GM21381 (cell line): ENCODE measurements at regions not wholly inside any gene's neighbourhood (a gene's known extent, or its start where the extent isn't known, plus 50 kb on each side); places are given as distances from the start of the nearest gene placed in this dataset.
"Not testable (repeated sequence)": the region's sequence is repeated elsewhere in the genome, so short reads cannot be mapped to it uniquely, and the experiment has no call there.

Experiments
- ATAC-seq: cut with Tn5 transposase; IDR thresholded peaks from one replicate; pipeline ENCODE4 v1.9.1; 2021; ENCODE audit warnings: mild to moderate bottlenecking, moderate library complexity; ENCODE audit not compliant: unreplicated experiment

DNA sequence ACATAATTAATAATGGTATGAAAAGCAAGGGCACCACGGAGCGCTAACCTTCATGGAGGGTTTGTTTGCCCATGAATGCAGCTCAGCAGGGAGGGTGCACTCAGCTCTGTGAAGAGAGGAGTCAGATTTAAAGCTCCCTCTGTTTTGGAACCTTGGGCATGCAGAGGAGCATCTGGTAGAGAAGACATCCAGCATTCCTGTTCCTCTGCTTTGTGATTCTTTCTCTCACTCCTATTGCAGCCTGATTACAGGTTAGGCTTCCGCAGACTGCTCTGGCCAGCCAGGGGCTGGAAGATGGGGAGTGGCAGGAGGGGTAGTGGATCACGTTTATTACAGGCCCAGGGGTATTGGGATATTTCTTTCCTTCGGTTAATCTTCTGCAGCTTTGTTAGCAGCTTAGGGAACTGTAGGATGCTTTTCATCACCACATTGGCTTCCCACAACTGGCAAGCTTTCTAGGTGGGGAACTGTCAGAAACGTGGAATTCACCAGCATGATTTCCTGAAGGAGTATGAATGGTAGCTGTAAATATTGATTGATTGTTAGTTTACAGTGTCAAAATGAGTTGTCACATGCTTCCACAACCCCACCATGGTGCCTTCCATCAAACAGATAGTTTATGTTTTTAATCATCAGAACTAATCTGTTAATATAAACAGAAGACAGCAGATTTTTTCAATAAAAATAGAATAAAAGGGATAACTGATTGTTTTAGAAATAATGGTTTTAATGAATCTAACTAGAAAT lies 201.1 kb downstream of the VAPA start:
- no peak for ATAC-seq

DNA sequence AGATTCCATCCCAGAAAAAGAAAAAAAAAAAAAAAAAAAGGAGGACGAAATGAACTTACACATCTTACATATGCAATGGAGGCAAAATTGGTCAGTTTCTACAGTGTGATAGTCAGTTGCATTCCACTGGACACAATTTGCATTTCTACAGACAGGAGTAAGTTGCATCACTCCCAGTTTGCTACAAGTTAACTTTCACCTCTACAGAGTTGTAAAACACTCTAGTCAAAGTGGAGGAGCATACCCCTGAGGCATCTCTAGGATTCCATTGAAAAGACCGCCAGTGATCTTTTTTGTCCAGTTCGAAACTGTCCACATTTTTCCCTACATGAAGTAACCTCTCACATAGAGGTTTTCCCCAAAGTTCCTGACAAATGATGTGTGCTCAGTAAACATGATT lies 202.8 kb downstream of the VAPA start:
- no peak for ATAC-seq

DNA sequence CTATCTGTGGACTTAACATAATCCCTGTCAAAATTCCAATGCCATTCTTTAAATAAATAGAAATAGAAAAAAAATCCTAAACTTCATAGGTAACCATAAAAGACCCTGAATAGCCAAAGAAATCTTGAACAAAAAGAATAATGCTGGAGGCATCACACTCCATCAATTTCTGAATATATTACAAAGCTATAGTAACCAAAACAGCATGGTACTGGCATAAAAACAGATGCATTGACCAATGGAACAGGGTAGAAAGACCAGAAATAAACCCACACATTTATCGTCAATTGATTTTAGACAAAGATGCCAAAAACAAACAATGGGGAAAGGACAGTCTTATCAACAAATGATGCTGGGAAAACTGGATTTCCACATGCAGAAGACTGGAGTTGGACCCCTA lies 205.7 kb downstream of the VAPA start:
- ATAC-seq: no peak

DNA sequence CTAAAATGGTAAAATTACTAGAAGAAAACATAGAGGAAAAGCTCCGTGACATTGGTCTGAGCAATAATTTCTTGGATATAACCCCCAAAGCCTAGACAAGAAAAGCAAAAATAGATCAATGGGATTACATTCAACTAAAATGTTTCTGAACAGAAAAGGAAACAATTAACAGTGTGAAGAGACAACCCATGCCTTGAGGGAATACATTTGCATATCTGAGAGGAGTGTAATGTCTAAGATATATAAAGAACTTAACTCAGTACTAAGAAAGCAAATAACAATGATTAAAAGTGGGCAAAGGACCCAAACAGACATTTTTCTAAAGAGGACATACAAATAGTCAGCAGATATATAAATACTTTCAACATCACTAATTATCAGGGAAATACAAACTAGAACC lies 206.2 kb downstream of the VAPA start:
- no peak for ATAC-seq

DNA sequence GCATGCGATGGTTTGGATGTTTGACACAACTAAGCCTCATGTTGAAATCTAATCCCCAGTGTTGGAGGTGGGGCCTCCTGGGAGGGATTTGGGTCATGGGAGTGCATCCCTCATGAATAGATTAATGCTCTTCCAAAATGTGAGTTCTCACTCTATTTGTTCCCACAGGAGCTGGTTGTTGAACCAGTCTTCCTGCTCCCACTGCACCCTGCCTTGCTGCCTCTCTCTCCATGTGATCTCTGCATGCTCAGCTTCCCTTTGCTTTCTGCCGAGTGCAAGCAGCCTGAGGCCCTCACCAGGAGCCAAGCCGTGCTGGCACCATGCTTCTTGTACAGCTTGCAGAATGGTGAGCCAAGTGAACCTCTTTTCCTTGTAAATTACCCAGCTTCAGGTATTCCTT lies 206.8 kb downstream of the VAPA start:
- ATAC-seq: no peak

DNA sequence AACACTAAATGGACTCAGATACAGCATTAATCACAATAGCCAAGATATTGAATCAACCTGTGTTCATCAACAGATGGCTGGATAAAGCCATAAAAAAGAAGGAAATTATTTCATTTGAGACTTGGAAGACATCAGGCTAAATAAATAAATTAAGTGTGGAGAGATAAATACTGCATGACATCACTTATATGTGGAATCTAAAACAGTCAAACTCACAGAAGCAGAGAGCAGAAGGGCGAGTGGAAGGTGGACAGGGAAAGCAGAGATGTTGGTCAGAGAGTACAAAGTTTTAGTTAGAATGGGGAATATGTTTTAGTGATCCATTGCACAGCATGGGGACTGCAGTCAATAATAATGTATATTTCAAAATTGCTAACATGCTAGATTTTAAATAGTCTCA lies 207.2 kb downstream of the VAPA start:
- ATAC-seq: no peak

DNA sequence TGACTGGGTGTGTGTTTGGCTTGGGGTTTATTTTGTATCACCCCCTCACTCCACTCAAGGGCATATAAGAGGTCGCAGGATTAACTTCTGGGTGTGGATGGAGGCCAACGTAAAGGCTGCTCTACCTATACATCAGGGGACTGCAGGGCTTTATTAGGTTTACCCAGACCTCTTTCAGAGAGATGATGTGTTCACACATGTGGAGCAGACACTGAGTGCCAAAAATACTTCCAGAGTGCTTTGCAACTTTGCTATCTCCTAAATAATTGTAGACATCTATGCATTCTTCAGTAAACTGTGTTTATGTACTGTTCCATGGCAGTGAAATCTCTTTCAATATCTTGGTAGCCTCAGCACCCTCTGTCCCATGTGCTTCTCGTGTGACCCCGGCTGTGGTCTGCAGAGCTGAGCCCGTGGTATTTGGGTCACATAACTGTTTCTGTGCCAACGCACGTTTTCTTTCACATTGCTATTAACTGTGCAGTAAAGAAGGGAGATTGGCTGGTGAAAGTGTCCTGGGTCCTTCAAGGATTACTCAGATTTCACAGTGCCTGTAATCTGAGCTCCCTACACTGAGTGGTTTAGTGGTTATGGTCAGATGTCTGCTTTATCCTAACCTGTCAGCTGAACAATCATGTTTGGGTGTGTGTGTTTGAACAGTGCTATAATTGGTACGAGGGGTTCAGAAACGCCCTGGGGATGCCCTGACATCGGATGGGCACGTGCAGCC lies 208.1 kb downstream of the VAPA start:
- ATAC-seq: no peak

DNA sequence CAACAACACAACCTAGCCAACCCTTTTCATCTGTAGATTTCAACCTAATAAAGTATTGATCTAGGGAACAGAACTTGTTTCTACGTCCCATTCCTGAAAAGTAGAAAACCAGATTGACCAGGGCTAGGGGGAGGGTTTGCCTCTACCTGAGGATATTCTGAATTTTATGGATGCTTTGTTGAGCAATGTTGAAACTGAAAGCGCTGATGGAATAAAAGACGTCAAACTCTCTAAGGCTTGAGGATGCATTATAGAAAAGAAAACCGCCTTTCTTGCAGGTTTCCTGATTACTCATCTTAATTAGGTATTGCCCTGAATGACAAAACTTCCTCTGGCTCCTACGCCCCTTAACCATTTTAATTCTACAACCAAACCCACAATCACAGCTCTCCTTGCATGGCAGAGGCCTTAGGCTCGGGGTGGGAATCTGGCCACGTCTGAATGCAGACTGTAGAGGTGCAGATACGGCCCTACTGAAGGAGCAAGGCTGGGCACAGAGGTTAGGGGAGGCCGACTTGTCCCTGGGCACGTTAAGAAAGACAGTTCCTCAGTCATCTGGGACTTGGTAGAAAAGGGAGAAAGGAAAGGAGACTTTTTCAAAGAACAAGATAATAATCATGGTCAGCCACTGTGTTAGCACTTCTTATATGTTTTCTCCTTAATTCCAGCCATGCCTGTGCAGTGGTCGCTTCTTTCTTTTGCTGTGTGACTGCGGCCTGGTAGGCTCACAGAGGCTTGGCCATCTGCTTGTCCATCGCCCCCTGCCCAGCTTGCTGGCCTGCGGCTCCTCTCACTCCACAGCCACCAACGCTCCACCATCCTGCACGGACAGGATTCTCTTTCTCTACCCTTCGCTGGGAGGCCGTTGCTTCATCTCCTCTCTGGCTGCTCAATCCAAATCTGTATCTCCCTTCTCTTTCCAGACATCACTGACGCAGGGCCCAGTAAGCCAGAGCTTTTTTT lies 209.5 kb downstream of the VAPA start:
- no peak for ATAC-seq

DNA sequence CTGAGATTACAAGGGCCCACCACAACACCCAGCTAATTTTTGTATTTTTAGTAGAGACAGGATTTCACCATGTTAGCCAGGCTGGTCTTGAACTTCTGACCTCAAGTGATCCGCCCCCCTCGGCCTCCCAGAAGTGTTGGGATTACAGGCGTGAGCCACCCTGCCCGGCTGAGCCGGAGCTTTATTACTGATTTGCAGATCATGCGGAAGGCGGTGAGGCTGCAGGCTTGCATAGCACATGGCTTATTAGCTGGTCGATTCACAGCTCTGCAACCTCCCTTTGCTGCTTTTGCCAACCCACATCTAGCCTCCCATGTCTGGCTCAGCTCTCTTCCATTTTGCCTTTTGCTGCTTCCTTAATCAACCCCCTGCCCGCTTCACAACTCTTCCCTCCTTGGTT lies 210.3 kb downstream of the VAPA start:
- ATAC-seq: no peak

DNA sequence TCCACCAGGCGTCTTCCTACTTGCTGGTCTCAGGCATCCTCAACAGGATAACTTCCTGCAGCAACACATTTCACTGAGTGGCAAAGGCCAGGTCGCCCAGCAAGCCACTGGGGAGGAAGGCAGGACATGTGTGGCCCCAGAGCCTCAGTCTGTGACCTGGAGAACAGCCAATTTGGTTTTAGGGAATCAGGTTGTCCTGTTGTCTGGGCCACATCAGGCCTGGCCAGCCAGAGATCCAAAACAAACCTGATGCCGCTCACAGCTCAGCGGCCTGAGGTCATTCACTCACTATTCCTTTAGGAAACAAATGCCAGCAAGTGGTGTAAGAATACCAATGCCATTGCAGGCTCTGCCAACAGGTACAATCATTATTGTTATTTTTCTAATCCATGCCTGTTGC lies 210.7 kb downstream of the VAPA start:
- ATAC-seq: no peak

DNA sequence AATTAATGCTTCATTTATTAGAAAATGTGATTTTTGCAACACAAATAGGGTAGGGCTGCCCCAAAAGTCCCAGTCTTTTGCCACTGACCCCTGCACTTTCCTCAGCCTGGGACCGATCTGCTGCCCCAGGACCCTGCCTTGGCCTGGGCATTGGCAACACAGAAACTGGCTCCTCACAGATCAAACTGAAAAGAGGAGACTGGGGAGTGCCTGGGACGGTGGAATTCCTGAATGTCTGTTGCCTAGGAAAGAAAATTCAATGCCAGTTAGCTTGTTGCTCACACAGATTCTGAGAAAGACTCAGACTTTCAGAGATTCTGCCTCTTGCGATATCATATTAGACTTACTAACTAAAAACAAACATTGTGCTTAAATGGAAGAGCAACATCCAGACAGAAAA lies 211.2 kb downstream of the VAPA start:
- ATAC-seq: no peak

DNA sequence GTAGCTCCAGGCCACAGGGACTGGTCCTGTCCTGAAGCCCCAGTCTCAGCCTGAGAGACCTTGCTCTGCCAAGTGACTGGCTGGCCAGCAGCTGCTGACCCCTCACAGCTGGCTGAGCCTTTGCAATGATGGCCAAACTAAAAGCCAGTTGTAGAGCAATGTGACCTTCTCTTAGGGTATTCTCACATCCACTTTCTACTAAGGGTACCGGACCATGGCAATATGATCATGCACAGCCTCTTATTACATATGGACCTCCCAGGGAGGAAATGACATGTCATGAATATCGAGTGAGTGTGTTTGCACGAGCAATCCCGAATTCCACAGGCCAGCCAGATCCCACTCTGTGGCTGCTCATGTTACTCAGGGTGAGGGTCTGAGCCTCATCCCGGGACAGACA lies 213.9 kb downstream of the VAPA start:
- no peak for ATAC-seq

DNA sequence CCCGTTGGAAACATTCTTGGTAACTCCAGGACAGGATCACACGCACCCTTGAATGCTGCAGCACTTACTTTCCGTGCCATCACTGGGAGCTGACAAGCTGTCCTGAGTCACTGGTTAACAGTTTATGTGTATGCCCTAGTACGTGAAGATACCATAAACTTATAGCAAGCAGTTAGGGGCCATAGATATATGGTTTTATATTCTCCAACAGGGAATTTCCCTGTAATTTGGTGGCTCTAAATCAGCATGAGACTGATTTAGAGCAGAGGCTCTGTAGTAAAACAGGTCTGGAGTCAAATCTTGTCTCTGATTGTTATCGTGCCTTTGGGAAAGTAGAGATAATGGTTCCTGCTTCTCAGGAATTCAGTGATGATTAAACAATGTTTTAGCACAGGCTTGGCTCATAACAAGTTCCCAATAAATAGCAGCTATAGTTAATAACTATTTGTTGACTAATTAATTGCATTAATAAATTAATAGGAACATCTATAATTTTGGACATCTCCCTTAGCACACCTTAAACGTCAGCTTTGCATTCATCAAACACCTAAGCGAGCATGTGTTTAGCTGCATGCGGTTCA lies 215.2 kb downstream of the VAPA start:
- no peak for ATAC-seq

DNA sequence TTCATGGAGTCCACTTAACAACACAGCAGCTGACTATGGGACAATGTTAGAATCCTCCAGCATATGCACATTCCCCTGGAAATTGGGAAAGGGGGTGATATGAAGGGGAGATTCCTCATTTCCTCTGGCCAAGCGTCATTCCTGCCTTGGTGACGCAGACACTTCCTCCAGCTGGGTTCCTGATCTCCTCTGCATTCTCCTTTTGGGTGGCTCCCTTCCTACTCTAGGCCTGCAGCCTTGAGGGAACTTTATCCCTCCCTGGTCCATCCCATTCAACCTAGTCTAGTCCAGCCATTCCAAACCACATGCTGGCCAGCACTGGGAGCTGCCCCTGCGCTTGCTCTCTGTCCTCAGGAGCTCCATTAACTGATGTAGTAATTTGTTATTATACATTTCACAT lies 216.8 kb downstream of the VAPA start:
- no peak for ATAC-seq

DNA sequence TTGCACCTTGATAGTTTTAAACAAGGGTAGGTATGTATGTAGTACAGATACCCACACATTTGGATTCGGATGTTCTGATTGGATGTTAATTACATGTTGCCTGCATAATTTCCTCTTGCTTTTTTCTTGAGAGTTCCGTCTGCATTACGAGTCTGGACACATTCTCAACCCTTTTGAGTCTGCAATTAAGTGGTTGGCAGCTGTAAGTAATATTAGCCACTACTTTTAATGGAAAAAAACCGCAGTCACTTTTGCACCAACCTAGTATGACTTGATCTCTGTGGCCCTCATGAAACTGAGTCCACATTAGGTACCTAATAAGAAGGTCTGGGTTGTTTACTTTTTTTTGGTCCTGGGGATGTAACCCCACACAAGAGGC lies 217.3 kb downstream of the VAPA start:
- no peak for ATAC-seq

DNA sequence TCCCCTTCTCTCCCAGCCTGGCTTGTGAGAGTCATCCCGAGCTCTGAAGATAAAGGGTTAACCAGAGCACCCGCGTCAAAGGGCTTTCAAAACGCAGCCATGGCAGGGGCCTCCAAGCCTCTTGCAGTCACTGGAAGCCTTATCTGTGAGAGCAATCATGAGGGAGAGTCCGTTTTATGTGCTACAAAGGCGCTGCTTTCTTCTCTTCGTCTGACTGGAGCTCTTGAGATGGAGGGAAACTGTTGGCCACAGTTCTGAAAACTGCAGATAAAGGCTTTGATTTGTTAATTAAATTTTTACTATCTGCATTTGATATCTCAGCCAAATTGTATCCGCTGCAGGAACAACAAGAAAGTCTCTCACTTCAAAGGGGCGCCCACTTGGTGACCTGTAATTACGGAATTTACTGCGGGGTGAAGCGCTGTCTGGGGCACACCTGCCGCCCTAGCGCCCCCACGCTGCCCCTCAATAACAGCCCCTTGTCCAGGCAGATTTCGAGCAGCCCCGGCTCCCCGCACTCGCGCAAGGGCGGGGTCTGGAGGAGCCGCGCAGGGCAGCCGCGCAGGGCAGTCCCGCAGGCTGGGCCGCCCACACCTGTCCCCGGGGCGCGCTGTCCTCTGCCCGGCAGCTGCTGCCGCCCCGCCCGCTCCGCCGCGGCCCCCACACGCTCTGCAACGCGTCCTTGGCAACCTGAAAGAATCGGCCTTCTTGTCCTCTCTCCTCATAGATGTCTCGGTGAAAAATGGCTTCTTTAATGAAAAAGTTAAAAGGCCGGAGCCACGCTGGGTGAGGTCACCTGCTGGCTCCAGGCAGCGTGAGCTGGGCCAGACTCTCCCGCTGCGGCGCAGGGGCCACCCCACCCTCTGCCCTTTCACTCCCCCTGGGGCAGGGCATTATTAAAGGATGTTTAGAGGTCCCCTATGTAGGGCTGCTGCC lies 217.9 kb downstream of the VAPA start:
- ATAC-seq: no peak

DNA sequence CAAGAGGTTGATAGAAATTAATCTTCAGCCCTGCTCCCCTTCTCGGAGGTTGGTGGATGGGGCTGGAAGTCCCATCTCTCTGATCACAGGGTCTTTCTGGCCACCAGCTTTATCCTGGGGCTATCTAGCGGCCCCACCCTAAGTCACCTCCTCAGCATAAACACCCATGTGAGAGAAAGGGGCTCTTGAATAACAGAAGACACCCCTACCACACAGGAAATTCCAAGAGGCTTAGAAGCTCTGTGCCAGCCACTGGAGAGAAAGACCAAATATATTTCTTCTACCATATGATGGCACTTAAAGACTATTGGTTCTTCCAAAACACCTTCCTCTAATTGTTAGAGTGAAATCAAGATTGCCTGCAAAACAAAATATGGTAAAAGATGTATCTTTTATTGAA lies 219.7 kb downstream of the VAPA start:
- ATAC-seq: no peak

DNA sequence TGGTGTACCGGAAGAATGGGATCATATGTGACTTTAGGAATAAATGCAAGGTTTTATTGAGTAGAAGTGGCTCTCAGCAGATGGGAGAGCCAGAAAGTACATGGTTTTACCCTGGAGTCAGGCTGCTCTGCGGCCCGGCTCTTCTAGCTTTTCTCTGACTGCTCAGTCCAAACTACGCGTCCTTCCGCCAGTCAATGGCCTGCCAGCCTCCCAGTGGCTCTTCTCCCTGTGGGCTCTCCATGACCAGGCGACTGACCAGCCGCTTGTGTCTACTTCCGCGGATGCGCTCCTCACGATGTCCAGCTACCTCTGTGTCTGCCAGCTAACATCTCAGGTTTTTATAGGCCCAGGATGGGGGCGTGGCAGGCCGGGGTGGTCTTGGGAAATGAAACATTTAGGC lies 220.4 kb downstream of the VAPA start:
- no peak for ATAC-seq

DNA sequence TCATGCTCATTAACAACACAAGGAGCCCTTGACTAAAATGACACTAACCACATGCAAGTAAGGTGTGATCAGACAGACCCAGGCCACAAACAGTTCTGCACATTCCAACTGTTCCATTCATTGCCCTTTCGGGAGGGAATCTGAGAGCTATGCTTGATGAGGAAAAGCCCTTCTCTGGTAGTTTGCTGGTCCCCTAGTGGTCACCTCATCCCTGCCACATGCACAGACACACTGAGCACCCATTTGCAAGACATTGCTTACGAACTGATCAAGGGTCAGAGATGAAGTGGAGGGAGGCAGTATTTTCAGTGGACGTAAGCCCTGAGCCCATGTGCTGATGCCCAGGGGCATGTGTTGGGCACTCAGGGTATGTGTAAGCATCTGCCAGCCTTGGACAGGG lies 220.9 kb downstream of the VAPA start:
- ATAC-seq: not testable (repeated sequence)

DNA sequence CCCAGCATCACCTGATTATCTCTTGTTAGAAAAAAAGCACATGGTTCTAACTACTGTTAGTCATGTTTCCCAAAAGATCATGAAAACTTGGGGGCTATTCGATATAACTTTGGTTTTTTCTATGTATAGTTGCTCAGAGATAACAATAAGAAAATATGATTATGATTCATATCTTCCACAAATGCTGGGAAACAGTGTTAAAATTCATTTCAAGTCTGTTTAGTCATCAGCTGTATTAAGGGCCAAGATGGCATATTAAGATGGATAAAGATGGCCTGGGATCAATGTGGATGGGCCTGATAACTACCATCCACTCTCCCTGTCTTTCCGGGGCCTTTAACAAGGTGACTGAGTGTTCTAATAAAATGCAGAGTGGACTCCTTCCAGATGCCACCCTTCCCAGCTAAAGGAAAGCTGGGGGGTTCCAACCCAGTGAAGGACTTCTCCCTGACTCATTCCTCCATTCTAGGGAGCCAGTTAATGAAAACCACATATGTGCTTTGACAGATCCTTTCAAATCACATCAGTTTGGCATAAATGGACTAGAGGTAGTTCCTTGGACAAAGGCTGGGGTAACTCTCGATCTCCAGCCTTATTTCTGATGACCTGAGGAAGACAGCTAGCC lies 221.6 kb downstream of the VAPA start:
- ATAC-seq: no peak
